PC-3 (cell line): ENCODE measurements at regions not wholly inside any gene's neighbourhood (a gene's known extent, or its start where the extent isn't known, plus 50 kb on each side); places are given as distances from the start of the nearest gene placed in this dataset.

Source experiments
- CTCF ChIP-seq: fragments of 300-600 bp; sonication (generic); conservative IDR thresholded peaks from 2 replicates; pipeline ENCODE4 v1.5.1; 2017; ENCODE audit warnings: antibody characterized with exemption, low read depth, mild to moderate bottlenecking, low read length
- EZH2 ChIP-seq: fragments of 300-600 bp; sonication (generic); IDR thresholded peaks from one replicate; pipeline ENCODE4 v1.6.1; 2017; ENCODE audit warnings: antibody characterized with exemption, mild to moderate bottlenecking, low read length; ENCODE audit not compliant: unreplicated experiment

GRCh38 chr9:115300874-115301273 lies 182.9 kb upstream of the TNC start:
- no peak for TF ChIP-seq CTCF
- TF ChIP-seq EZH2: no peak
